ENCODE measurements at regions not wholly inside any gene's neighbourhood (a gene's known extent, or its start where the extent isn't known, plus 50 kb on each side); places are given as distances from the start of the nearest gene placed in this dataset.
"Not testable (repeated sequence)": the region's sequence is repeated elsewhere in the genome, so short reads cannot be mapped to it uniquely, and the experiment has no call there.

DNA sequence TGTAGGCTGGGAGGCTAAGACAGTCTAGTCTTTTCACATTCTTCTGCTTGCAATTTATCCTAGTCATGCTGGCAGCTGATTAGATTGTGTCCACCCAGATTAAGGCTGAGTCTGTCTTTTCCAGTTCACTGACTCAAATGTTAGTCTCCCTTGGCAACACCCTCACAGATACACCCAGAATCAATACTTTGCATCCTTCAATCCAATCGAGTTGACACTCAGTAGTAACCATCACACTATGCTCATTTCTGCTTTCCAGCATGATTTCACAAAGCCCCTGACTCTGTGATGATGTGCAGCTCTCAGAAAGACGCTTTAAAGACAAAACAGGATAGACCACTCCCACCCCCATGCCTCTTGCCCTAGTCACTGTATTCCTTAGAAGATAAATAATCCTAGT, 693.0 kb downstream of the HTR1B start:
- intact Hi-C loops (cut with DNase I) = no loop called here
- ATAC-seq = no peak
- DNase-seq (ENCODE audit: missing footprints) = no peak

- intact Hi-C loops (cut with DNase I) = no loop called here
- ATAC-seq (no peak), DNase-seq (ENCODE audit: missing footprints) (no peak)
Observed at GRCh38 chr6:76768556-76768955, 694.7 kb downstream of the HTR1B start.

- ATAC-seq (no peak), DNase-seq (ENCODE audit: missing footprints) (no peak)
- intact Hi-C loops (cut with DNase I) = no loop called here
Observed at GRCh38 chr6:76764057-76764456, 691.6 kb upstream of the IMPG1 start.

DNA sequence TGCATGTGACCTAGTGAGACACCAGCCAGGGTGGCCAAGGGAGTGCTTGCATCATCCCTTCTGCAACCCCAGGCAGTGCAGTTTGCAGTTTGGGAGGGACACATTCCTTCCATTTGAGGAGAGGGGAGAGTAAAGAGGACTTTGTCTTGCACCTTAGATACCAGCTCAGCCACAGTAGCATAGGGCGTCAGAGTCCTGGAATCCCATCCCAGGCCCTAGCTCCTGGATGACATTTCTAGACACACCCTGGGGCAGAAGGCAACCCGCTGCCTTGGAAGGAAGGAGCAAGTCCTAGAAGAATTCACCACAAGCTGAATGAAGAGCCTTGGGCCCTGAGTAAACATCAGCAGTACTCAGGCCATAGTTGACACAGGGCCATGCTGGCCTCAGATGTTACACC, 680.4 kb upstream of the IMPG1 start:
- intact Hi-C loops (cut with DNase I) = no loop called here
- DNase-seq (ENCODE audit: missing footprints) = no peak
- no peak for ATAC-seq

- intact Hi-C loops (cut with DNase I); DNase-seq (ENCODE audit: missing footprints); ATAC-seq: not testable (repeated sequence)
Observed at GRCh38 chr6:76745388-76745787, 672.9 kb upstream of the IMPG1 start.

GRCh38 chr6:76744151-76744720, 671.8 kb upstream of the IMPG1 start:
- ATAC-seq; DNase-seq (ENCODE audit: missing footprints): not testable (repeated sequence)

GRCh38 chr6:76742919-76743318, 670.5 kb upstream of the IMPG1 start:
- ATAC-seq (no peak), DNase-seq (ENCODE audit: missing footprints) (no peak)
- intact Hi-C loops (cut with DNase I) = no loop called here

More at GRCh38 chr6:76744151-76744720, 671.8 kb upstream of the IMPG1 start:
- intact Hi-C loops (cut with DNase I) = not testable (repeated sequence)

DNA sequence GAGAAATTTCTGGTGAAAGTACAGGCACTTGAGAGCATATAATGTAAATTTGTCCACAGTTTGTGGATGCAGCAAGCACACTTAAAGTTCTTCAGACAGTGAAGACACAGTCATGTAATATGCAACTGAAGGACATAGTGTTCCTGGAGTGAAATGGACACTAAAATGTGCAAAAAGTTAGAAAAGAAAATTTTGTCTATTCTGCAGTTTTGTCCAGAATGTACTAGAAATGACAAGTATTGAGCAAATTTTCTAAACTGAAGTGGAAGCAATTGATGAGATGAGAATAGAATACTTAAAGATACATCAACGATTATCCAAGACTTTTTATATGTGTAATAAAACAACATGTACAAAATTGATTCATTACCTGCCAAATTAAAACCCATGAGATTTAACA, 647.0 kb upstream of the IMPG1 start:
- ATAC-seq (no peak), DNase-seq (ENCODE audit: missing footprints) (no peak)
- intact Hi-C loops (cut with DNase I) = no loop called here

DNA sequence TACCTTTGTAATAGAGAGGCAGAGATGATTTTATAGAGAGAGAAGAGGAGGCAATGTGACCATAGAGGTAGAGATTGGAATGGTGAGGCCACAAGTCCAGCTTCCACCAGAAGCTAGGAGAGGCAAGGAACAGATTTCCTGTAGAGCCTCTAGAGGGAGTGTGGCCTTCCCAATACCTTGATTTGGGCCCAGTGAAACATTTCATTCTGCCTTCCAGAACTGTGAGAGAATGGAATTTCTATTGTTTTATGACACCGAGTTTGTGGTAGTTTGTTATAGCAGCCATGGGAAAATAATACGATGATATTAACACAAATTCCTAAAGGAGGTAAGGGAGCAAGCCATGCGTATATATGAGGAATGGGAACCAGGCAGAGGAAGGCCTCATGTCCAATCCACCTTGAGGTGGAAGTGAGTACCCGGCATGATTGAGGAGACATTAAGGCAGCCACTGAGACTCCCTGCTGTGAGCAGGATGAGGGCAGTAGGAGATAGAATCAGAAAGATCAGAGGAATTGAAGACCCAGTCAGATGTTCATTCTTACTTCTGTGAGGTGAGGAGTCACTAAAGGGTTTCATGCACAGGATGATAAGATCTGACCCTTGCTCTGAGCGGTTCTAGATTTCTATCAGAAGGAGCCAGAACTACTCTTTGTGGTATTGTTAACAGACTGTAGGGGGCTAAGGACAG, 636.3 kb upstream of the IMPG1 start:
- ATAC-seq (no peak), DNase-seq (ENCODE audit: missing footprints) (no peak)
- intact Hi-C loops (cut with DNase I) = no loop called here

- ATAC-seq = no peak
- DNase-seq (ENCODE audit: missing footprints) = no peak
- intact Hi-C loops (cut with DNase I) = no loop called here
Observed at GRCh38 chr6:76707630-76708029, 635.2 kb upstream of the IMPG1 start.

- no peak for DNase-seq (ENCODE audit: missing footprints)
- intact Hi-C loops (cut with DNase I) = no loop called here
- no peak for ATAC-seq
Observed at GRCh38 chr6:76706631-76707030, 634.2 kb upstream of the IMPG1 start.

- DNase-seq (ENCODE audit: missing footprints) (no peak), ATAC-seq (no peak)
- intact Hi-C loops (cut with DNase I) = no loop called here
Observed at GRCh38 chr6:76706086-76706485, 633.6 kb upstream of the IMPG1 start.

DNA sequence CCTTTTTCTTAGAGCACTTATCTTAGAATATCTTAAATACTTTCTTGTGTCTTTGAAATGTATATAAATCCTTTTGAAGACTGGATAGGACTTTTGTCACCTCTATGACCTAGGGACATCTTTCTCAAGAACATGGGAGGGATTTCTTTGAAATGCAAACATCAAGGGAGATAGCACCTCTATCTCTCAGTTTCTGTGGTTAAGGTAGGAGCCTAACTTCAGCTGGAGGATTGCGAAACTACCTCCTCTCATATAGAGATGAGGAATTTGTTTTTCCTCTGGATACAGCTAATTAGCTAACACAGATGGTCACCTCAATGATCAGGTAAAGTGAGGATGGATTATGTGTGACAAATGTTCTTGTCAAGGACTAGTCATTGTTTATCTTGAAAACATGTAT, 631.3 kb upstream of the IMPG1 start:
- DNase-seq (ENCODE audit: missing footprints) = no peak
- intact Hi-C loops (cut with DNase I) = no loop called here
- ATAC-seq = no peak

GRCh38 chr6:76703285-76703684, 630.8 kb upstream of the IMPG1 start:
- ATAC-seq (no peak), DNase-seq (ENCODE audit: missing footprints) (no peak)
- intact Hi-C loops (cut with DNase I) = no loop called here

- no peak for ATAC-seq
- intact Hi-C loops (cut with DNase I) = no loop called here
- no peak for DNase-seq (ENCODE audit: missing footprints)
Observed at GRCh38 chr6:76702187-76702586, 629.7 kb upstream of the IMPG1 start.

DNA sequence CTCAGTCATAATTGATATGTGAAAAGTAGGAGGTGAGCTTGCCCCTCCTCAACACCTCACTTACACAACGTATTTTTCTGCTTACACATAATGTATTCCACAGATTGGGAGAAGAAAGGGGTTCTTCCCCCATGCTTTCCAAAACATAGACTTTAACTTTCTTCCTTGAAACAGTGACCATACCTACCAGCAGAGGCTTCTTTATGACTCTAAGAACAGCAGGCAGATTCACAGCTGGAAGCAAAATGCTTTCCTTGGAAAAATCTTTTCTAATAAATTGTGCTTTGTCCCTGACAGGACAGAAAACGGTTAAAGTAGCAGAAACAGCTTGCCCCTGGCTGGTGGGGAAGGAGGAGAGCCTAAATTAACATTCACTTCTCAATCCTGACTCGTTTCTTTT, 629.1 kb upstream of the IMPG1 start:
- intact Hi-C loops (cut with DNase I) = no loop called here
- ATAC-seq (no peak), DNase-seq (ENCODE audit: missing footprints) (no peak)

GRCh38 chr6:76697585-76697984, 625.1 kb upstream of the IMPG1 start:
- no peak for ATAC-seq
- intact Hi-C loops (cut with DNase I) = loop anchor here (10.0 kb wide), 1 partner anchor 757 kb away; no protein-coding TSS in a partner anchor

GRCh38 chr6:76694795-76695194, 622.3 kb upstream of the IMPG1 start:
- no peak for ATAC-seq
- DNase-seq (ENCODE audit: missing footprints) = no peak
- intact Hi-C loops (cut with DNase I) = loop anchor here (10.0 kb wide), 1 partner anchor 760 kb away; no protein-coding TSS in a partner anchor

More at GRCh38 chr6:76697585-76697984, 625.1 kb upstream of the IMPG1 start:
- DNase-seq (ENCODE audit: missing footprints) = no peak

- ATAC-seq (no peak), DNase-seq (ENCODE audit: missing footprints) (no peak)
- intact Hi-C loops (cut with DNase I) = loop anchor here (5.0 to 10.0 kb wide), 2 partner anchors 177 to 750 kb away; no protein-coding TSS in a partner anchor
Observed at GRCh38 chr6:76684875-76685274, 612.4 kb upstream of the IMPG1 start.

DNA sequence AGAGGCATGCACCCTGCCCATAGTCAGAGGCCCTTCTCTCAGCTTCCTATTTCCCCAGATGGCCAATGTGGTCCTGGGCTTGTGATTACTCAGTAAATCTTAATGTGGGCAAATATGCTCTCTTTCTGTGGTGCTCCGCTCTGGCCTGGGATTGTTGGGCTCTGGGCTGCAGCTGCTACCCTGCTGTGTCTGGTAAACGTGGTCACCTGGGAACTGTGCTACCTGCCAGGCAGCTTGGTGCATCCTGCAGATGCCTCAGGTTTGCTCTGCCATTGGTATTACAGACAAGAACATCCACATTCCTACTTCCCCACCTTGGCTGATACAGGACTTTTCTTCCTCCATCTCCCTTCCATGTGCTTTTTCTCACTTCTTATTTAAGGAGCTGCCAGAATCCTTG, 611.5 kb upstream of the IMPG1 start:
- intact Hi-C loops (cut with DNase I) = loop anchor here (5.0 to 10.0 kb wide), 2 partner anchors 178 to 749 kb away; no protein-coding TSS in a partner anchor
- ATAC-seq (no peak), DNase-seq (ENCODE audit: missing footprints) (no peak)

All from Right ventricle myocardium inferior (tissue), 1 donor.